ENCODE measurements at regions not wholly inside any gene's neighbourhood (a gene's known extent, or its start where the extent isn't known, plus 50 kb on each side); places are given as distances from the start of the nearest gene placed in this dataset.

DNA sequence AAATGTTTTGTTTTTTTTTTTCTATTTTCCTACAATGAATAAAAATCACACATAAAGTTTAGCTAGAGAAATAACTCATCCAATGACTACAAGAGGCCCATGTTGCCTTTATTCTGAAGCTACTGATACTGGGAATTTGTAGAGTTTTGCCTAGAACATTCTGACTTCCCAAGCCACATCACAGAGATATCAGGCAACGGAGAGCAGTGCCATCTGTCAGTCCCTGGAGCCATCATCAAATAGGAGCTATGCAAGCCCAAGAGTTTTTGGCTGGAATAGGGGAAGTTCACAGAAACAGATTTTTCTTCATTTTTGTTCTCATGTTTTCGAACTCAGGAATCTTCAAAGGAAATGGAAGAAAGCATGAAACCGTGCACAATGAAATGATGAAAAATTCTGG lies 896.6 kb downstream of the TLE1 start (continued):
- TF ChIP-seq, protein P1, sequence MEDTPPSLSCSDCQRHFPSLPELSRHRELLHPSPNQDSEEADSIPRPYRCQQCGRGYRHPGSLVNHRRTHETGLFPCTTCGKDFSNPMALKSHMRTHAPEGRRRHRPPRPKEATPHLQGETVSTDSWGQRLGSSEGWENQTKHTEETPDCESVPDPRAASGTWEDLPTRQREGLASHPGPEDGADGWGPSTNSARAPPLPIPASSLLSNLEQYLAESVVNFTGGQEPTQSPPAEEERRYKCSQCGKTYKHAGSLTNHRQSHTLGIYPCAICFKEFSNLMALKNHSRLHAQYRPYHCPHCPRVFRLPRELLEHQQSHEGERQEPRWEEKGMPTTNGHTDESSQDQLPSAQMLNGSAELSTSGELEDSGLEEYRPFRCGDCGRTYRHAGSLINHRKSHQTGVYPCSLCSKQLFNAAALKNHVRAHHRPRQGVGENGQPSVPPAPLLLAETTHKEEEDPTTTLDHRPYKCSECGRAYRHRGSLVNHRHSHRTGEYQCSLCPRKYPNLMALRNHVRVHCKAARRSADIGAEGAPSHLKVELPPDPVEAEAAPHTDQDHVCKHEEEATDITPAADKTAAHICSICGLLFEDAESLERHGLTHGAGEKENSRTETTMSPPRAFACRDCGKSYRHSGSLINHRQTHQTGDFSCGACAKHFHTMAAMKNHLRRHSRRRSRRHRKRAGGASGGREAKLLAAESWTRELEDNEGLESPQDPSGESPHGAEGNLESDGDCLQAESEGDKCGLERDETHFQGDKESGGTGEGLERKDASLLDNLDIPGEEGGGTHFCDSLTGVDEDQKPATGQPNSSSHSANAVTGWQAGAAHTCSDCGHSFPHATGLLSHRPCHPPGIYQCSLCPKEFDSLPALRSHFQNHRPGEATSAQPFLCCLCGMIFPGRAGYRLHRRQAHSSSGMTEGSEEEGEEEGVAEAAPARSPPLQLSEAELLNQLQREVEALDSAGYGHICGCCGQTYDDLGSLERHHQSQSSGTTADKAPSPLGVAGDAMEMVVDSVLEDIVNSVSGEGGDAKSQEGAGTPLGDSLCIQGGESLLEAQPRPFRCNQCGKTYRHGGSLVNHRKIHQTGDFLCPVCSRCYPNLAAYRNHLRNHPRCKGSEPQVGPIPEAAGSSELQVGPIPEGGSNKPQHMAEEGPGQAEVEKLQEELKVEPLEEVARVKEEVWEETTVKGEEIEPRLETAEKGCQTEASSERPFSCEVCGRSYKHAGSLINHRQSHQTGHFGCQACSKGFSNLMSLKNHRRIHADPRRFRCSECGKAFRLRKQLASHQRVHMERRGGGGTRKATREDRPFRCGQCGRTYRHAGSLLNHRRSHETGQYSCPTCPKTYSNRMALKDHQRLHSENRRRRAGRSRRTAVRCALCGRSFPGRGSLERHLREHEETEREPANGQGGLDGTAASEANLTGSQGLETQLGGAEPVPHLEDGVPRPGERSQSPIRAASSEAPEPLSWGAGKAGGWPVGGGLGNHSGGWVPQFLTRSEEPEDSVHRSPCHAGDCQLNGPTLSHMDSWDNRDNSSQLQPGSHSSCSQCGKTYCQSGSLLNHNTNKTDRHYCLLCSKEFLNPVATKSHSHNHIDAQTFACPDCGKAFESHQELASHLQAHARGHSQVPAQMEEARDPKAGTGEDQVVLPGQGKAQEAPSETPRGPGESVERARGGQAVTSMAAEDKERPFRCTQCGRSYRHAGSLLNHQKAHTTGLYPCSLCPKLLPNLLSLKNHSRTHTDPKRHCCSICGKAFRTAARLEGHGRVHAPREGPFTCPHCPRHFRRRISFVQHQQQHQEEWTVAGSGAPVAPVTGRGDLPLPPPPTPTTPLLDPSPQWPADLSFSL (CRISPR knock-in tag; IDR thresholded peaks at IDR 0.05) = no peak
- TF ChIP-seq, protein P2, sequence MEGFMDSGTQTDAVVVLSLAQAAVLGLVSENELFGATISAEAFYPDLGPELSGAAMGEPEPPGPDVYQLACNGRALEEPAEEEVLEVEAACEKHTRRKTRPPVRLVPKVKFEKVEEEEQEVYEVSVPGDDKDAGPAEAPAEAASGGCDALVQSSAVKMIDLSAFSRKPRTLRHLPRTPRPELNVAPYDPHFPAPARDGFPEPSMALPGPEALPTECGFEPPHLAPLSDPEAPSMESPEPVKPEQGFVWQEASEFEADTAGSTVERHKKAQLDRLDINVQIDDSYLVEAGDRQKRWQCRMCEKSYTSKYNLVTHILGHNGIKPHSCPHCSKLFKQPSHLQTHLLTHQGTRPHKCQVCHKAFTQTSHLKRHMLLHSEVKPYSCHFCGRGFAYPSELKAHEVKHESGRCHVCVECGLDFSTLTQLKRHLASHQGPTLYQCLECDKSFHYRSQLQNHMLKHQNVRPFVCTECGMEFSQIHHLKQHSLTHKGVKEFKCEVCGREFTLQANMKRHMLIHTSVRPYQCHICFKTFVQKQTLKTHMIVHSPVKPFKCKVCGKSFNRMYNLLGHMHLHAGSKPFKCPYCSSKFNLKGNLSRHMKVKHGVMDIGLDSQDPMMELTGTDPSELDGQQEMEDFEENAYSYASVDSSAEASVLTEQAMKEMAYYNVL (CRISPR knock-in tag; IDR thresholded peaks at IDR 0.05; ENCODE audit: borderline replicate concordance) = no peak
- no peak for TF ChIP-seq ZKSCAN1 (IDR thresholded peaks at IDR 0.05; ENCODE audit: low read length)
- TF ChIP-seq CREB1 (IDR thresholded peaks at IDR 0.05) = no peak
- no peak for TF ChIP-seq CREB1 (CRISPR knock-in tag; IDR thresholded peaks at IDR 0.05)
- TF ChIP-seq, protein P3, sequence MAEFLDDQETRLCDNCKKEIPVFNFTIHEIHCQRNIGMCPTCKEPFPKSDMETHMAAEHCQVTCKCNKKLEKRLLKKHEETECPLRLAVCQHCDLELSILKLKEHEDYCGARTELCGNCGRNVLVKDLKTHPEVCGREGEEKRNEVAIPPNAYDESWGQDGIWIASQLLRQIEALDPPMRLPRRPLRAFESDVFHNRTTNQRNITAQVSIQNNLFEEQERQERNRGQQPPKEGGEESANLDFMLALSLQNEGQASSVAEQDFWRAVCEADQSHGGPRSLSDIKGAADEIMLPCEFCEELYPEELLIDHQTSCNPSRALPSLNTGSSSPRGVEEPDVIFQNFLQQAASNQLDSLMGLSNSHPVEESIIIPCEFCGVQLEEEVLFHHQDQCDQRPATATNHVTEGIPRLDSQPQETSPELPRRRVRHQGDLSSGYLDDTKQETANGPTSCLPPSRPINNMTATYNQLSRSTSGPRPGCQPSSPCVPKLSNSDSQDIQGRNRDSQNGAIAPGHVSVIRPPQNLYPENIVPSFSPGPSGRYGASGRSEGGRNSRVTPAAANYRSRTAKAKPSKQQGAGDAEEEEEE (CRISPR knock-in tag; IDR thresholded peaks at IDR 0.05; ENCODE audit: borderline replicate concordance) = no peak
- no peak for TF ChIP-seq ZNF816 (CRISPR knock-in tag; IDR thresholded peaks at IDR 0.05; ENCODE audit: borderline replicate concordance)
- no peak for TF ChIP-seq RXRB (CRISPR knock-in tag; IDR thresholded peaks at IDR 0.05; ENCODE audit: borderline replicate concordance)
- TF ChIP-seq DR1 (CRISPR knock-in tag; IDR thresholded peaks at IDR 0.05) = no peak
- no peak for TF ChIP-seq PHF5A (CRISPR knock-in tag; IDR thresholded peaks at IDR 0.05; ENCODE audit: low read depth, unreplicated experiment)
- no peak for TF ChIP-seq ZNF549 (CRISPR knock-in tag; IDR thresholded peaks at IDR 0.05)
- no peak for TF ChIP-seq ZNF224 (CRISPR knock-in tag; IDR thresholded peaks at IDR 0.05)
